C4-2B (cell line): ENCODE measurements at regions not wholly inside any gene's neighbourhood (a gene's known extent, or its start where the extent isn't known, plus 50 kb on each side); places are given as distances from the start of the nearest gene placed in this dataset.

Experiments
- H3K27ac ChIP-seq: fragments of 450-650 bp; 2 replicates; pipeline ENCODE4 v1.5.1; 2017
- ZFX ChIP-seq: fragments of 450-650 bp; IDR thresholded peaks from 2 replicates; pipeline ENCODE4 v1.6.1; 2017
- TF ChIP-seq, protein P1 (sequence below): fragments of 450-650 bp; conservative IDR thresholded peaks from 2 replicates; pipeline ENCODE4 v1.5.1; 2017; ENCODE audit warnings: mild to moderate bottlenecking

DNA sequence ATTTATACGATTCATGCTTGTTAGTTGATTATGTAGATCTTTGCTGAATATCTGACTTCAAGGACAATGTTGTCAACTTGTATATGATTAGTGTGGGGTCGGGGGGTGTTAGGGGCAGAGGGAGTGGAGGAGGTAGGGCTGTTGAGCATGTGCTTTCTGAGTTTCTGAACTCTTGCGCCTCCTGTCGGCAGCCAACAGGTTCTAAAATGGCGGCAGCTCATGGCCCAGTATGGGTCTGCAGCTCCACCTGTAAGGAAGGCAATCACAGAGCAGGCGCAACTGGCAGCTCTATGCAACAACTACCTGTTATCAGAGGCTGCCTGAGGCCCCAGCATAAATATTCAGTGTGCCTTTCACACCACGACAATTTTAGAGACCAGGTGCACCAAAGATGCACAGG, 205.8 kb upstream of the PLXNA2 start:
- TF ChIP-seq, protein P1, sequence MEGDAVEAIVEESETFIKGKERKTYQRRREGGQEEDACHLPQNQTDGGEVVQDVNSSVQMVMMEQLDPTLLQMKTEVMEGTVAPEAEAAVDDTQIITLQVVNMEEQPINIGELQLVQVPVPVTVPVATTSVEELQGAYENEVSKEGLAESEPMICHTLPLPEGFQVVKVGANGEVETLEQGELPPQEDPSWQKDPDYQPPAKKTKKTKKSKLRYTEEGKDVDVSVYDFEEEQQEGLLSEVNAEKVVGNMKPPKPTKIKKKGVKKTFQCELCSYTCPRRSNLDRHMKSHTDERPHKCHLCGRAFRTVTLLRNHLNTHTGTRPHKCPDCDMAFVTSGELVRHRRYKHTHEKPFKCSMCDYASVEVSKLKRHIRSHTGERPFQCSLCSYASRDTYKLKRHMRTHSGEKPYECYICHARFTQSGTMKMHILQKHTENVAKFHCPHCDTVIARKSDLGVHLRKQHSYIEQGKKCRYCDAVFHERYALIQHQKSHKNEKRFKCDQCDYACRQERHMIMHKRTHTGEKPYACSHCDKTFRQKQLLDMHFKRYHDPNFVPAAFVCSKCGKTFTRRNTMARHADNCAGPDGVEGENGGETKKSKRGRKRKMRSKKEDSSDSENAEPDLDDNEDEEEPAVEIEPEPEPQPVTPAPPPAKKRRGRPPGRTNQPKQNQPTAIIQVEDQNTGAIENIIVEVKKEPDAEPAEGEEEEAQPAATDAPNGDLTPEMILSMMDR = peak; percentile 17; the same call in 1 of the 2 replicates
- no peak for TF ChIP-seq ZFX
- no peak overlapping the region for H3K27ac ChIP-seq

DNA sequence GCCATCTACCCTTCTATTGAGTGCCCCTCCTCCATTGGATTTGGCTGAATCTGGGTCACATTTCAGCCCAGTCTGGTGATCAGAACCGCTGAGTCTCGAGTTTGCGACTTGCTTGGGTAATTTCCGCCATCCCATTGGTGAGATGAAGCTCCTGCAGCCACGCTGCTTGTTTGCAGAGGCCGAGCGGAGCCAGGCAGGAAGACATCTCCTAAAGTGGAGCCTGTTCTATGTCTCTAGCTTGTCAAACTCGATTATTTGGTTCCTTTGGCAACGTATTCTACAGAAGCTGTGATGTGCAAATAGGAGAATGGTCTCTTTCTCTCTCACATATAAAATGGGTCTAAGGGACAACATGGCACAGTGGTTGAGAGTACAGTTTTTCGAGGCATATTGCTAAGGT, 206.8 kb upstream of the PLXNA2 start:
- TF ChIP-seq, protein P1 = no peak
- no peak for TF ChIP-seq ZFX
- no peak overlapping the region for H3K27ac ChIP-seq

DNA sequence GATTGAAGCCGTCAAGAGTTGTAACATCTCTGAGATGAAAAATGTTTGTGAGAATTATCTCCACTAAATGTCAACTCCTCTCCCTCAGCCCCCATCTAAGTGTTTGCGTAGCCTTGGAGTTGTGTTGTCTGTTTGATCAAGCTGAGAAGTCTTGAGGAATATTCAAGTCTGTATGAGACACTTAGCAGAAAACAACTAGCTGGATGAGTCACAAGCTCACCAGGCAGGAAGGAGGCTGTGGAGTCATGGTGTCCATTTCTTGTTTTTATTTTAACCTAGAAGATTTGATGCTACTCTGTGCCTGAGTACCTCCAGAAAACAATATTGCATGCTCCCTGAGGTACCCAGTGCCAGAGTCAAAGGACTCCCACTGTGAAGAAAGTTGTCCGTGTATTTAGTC, 211.6 kb upstream of the PLXNA2 start:
- no peak overlapping the region for H3K27ac ChIP-seq
- no peak for TF ChIP-seq ZFX
- TF ChIP-seq, protein P1 = no peak

DNA sequence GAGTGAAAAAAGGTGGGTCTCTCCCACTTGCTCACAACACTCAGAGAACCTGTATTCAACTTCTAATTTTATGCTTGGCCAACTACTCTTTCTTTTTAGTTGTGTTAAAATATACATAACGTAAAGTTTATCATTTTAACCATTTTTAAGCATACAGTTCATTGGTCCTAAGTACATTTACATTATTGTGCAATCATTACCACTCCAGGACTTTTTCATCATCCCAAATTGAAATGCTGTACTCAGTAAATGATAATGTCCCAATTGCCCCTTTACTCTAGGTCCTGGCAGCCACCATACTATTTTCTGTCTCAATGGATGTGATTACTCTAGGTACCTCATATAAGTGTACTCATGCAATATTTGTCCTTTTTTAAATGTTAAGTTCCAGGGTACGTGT, 212.3 kb upstream of the PLXNA2 start:
- TF ChIP-seq, protein P1 = no peak
- no peak for TF ChIP-seq ZFX
- no peak overlapping the region for H3K27ac ChIP-seq

DNA sequence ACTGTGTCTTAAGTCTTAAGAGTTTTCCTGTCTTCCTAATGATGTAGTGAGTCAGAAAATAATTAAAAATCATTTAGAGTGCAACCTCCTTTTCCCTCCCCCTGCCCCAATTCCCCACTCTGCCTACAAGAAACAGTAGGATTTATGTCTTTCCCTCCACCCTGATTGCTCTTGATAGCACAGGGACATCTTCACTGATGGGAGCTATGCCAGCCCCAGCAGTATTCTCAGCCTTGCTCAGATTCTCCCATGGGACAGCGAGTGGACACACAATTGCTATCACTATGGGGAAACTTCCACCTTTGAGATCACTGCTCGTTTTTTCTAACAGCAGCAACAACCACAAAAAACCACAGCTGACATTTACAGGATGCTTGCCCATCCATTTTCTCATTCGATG, 216.6 kb upstream of the PLXNA2 start:
- TF ChIP-seq, protein P1 = no peak
- TF ChIP-seq ZFX = no peak
- no peak overlapping the region for H3K27ac ChIP-seq

DNA sequence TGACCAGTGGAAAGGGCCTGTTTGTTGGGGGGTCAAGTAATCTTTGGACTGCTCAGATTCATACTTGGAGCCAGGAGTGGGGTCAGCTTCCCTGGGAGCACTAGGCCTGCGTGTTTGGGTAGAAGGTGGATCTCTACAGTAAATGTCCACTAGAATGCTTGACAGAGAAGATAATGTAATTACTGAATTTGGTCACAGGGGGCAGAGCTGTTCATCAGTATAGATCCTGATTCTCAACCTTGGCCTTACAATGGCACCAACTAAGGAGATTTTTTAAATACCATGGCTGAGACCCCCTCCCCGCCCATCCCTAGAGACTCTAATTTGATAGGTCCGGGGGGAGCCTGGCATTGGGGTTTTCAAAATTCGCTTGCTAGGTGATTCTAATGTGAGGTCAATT, 217.5 kb upstream of the PLXNA2 start:
- no peak overlapping the region for H3K27ac ChIP-seq
- TF ChIP-seq ZFX = no peak
- TF ChIP-seq, protein P1 = peak; percentile 54

DNA sequence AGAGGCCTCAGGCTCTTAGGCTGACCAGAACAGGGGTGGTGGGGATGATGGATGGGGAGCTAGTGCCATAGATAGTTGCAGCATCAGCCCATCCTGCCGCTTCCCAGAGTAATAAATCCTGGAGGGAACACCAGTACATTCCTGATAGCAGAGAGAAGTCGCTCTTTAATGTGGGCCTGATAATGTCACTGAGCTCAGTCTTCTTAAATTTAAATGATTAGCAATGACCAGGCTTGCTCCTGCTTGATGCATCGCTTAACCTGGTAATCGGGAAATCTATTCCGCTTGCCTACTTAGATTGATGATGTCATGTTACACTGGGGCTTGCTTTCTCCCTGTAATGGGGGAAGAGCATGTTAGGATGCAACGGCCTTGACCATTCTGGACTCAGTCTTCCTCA, 218.6 kb upstream of the PLXNA2 start:
- TF ChIP-seq ZFX = no peak
- TF ChIP-seq, protein P1 = no peak
- H3K27ac ChIP-seq = no peak overlapping the region
